HepG2 (cell line): ENCODE measurements at regions not wholly inside any gene's neighbourhood (a gene's known extent, or its start where the extent isn't known, plus 50 kb on each side); places are given as distances from the start of the nearest gene placed in this dataset.

Source experiments
- ATAC-seq: fragments of 200-7000 bp; cut with Tn5 transposase; 3 replicates; pipeline ENCODE4 v1.9.1; 2020; ENCODE audit warnings: mild to moderate bottlenecking, moderate library complexity
- BruUV-seq: library from RNA; stranded (reverse); fragments of 400-500 nt; replicated peaks from 2 replicates; lab custom pipeline; 2021; lab: Mats Ljungman, UMichigan
- CTCF ChIA-PET: fragments of 300-600 bp; formaldehyde crosslinking; extraction: SDS; loops from one replicate; lab custom pipeline; 2021; ENCODE audit warnings: low total read pairs, inconsistent platforms, low intra/inter-chr PET ratio; lab: Yijun Ruan, JAX
- POLR2A ChIA-PET: fragments of 350-600 bp; sonication (Branson Sonifier 250); formaldehyde crosslinking; loops from one replicate; lab custom pipeline; 2020; ENCODE audit warnings: antibody characterized with exemption, inconsistent platforms; lab: Yijun Ruan, JAX
- DNase-seq: peaks from one replicate; pipeline ENCODE4 v3.0.0-alpha.2; 2015; ENCODE audit warnings: low spot score
- FAIRE-seq: peaks from 3 replicates; lab custom pipeline; 2011; peaks lifted over from hg19 to GRCh38; lab: Jason Lieb, UNC
- H2AFZ ChIP-seq: one replicate; pipeline ENCODE4 v1.6.1; 2011; ENCODE audit warnings: low read length, inconsistent platforms
- H3K27ac ChIP-seq: fragments of 300-600 bp; 3 replicates; pipeline ENCODE4 v1.8.0; 2011; ENCODE audit warnings: mixed run types, mild to moderate bottlenecking, mixed read lengths, low read length, inconsistent platforms; ENCODE audit not compliant: insufficient read depth; ENCODE audit errors: extremely low read length
- H3K27me3 ChIP-seq, 2 experiments: fragments of 200-600 bp in 1 of 2; 2 replicates in 1 of 2; 3 replicates in 1 of 2; pipeline versions ENCODE4 v1.6.0 to v1.8.0; 2011; ENCODE audit warnings: low read length in 2 of 2, mild to moderate bottlenecking in 2 of 2, moderate library complexity in 2 of 2, inconsistent platforms in 1 of 2; ENCODE audit not compliant: insufficient read depth in 2 of 2, control insufficient read depth in 1 of 2
- H3K36me3 ChIP-seq, 2 experiments: fragments of 200-600 bp in 1 of 2; replicated peaks in 1 of 2; 2 replicates in 1 of 2; 3 replicates in 1 of 2; pipeline versions ENCODE4 v1.5.1 to v1.8.0; 2011; ENCODE audit warnings: low read length in 2 of 2, inconsistent platforms in 1 of 2; ENCODE audit not compliant: insufficient read depth in 2 of 2, control insufficient read depth in 1 of 2
- H3K4me1 ChIP-seq: 2 replicates; pipeline ENCODE4 v1.5.1; 2012; ENCODE audit warnings: low read length, inconsistent platforms; ENCODE audit not compliant: insufficient read depth
- H3K4me2 ChIP-seq: 2 replicates; pipeline ENCODE4 v1.6.0; 2011; ENCODE audit warnings: low read depth, low read length, inconsistent platforms
- H3K4me3 ChIP-seq, 3 experiments: fragments of 200-600 bp in 1 of 3; sonication (generic), shearing (Covaris generic) in 1 of 3; replicated peaks in 1 of 3; 2 replicates each; pipeline ENCODE4 v1.5.1; 2011 to 2016; ENCODE audit warnings: low read length in 3 of 3, inconsistent platforms in 2 of 3, low read depth in 2 of 3, mild to moderate bottlenecking in 2 of 3, control low read depth in 1 of 3, mixed read lengths in 1 of 3; ENCODE audit not compliant: insufficient read depth in 1 of 3
- H3K79me2 ChIP-seq: one replicate; pipeline ENCODE4 v1.6.1; 2011; ENCODE audit warnings: low read length, inconsistent platforms; ENCODE audit not compliant: insufficient read depth
- H3K9ac ChIP-seq: 2 replicates; pipeline ENCODE4 v1.6.0; 2011; ENCODE audit warnings: mild to moderate bottlenecking, low read depth, low read length, inconsistent platforms; ENCODE audit not compliant: insufficient read depth
- H3K9me3 ChIP-seq: 2 replicates; pipeline ENCODE4 v1.5.1; 2012; ENCODE audit warnings: mild to moderate bottlenecking, low read length
- H4K20me1 ChIP-seq: 2 replicates; pipeline ENCODE4 v1.6.0; 2011; ENCODE audit warnings: inconsistent platforms, mild to moderate bottlenecking, low read length, moderate library complexity; ENCODE audit not compliant: insufficient read depth
- HDAC2 ChIP-seq: sonication (generic); formaldehyde crosslinking; IDR thresholded peaks from 2 replicates; pipeline ENCODE4 v1.4.0; 2020; ENCODE audit warnings: missing genetic modification reagents
- HHEX ChIP-seq: IDR thresholded peaks from 2 replicates; pipeline ENCODE4 v1.6.1; 2016; ENCODE audit warnings: control low read depth
- KIAA2018 ChIP-seq: sonication (generic); formaldehyde crosslinking; IDR thresholded peaks from 2 replicates; pipeline ENCODE4 v1.5.0; 2020; ENCODE audit warnings: mild to moderate bottlenecking, missing genetic modification reagents, borderline replicate concordance
- NCOA5 ChIP-seq: sonication (generic); formaldehyde crosslinking; IDR thresholded peaks from 2 replicates; pipeline ENCODE4 v1.4.0; 2020; ENCODE audit warnings: missing genetic modification reagents
- PATZ1 ChIP-seq: sonication (generic); formaldehyde crosslinking; IDR thresholded peaks from 2 replicates; pipeline ENCODE4 v1.4.0; 2020; ENCODE audit warnings: missing genetic modification reagents
- SRSF4 ChIP-seq: fragments of 200-400 bp; formaldehyde crosslinking; IDR thresholded peaks from one replicate; pipeline ENCODE4 v1.6.1; 2018; ENCODE audit warnings: mild to moderate bottlenecking, low read depth, low read length, moderate library complexity; ENCODE audit not compliant: poor library complexity, severe bottlenecking
- THAP8 ChIP-seq: sonication (generic); formaldehyde crosslinking; IDR thresholded peaks from 2 replicates; pipeline ENCODE4 v1.5.1; 2020; ENCODE audit warnings: missing genetic modification reagents, mild to moderate bottlenecking, borderline replicate concordance
- THAP9 ChIP-seq: sonication (generic); formaldehyde crosslinking; IDR thresholded peaks from 2 replicates; pipeline ENCODE4; 2020; ENCODE audit warnings: missing genetic modification reagents, mild to moderate bottlenecking, borderline replicate concordance
- ZKSCAN5 ChIP-seq: sonication (generic); formaldehyde crosslinking; IDR thresholded peaks from 2 replicates; pipeline ENCODE4 v1.5.1; 2020; ENCODE audit warnings: mild to moderate bottlenecking, missing genetic modification reagents
- WGBS: methylation state at CpG from one replicate; pipeline ENCODE4 v1.1.6; 2017; ENCODE audit warnings: low lambda C conversion rate; 5-methylcytosine and 5-hydroxymethylcytosine counted together
- in situ Hi-C: cut with HindIII; loops from 2 replicates; pipeline ENCODE4 v1.10.0; 2017; ENCODE audit warnings: low pct_unique_long_range_greater_than_20kb; ENCODE audit not compliant: extremely low pct_ligation_motif_present
- intact Hi-C: fragments of 100-400 bp; cut with micrococcal nuclease; formaldehyde crosslinking; loops from one replicate; pipeline ENCODE4 v1.10.0; 2022; ENCODE audit not compliant: unreplicated experiment

- TF ChIP-seq KIAA2018 (CRISPR knock-in tag) (no peak), HHEX (no peak), SRSF4 (no peak), ZKSCAN5 (CRISPR knock-in tag) (no peak)
Measured at GRCh38 chr4:135201081-135201480, 999.5 kb upstream of the PABPC4L start (continued).

GRCh38 chr4:135197641-135198040 lies 996.1 kb upstream of the PABPC4L start:
- in situ Hi-C loops (no loop called here), intact Hi-C loops (no loop called here)
- Histone ChIP-seq H3K9me3 (no peaks in the 10 kb centered on the region), H3K27me3 (no peaks in the 10 kb centered on the region), H3K4me1 (no peaks in the 10 kb centered on the region), H3K27ac (no peak overlapping the region), H3K36me3 (no peaks in the 10 kb centered on the region), H2AFZ (no peak overlapping the region), H3K9ac (no peak overlapping the region), H3K79me2 (no peaks in the 10 kb centered on the region), H3K4me2 (no peak overlapping the region), H3K4me3 (no peak overlapping the region), H4K20me1 (no peaks in the 10 kb centered on the region)
- ChIA-PET CTCF (no interaction called here), POLR2A (no interaction called here)
- no TSS peak for BruUV-seq
- WGBS: 0% methylated on average over 1 of the region's 1 CpG
- no peak for ATAC-seq
- no peak for DNase-seq
- no peak for FAIRE-seq
- no peak for TF ChIP-seq NCOA5 (CRISPR knock-in tag)
- TF ChIP-seq THAP9 (CRISPR knock-in tag): no peak
- TF ChIP-seq HDAC2 (CRISPR knock-in tag): no peak
- TF ChIP-seq PATZ1: no peak
- TF ChIP-seq THAP8 (CRISPR knock-in tag): no peak
